Transverse colon (tissue), 4 donors: ENCODE measurements at regions not wholly inside any gene's neighbourhood (a gene's known extent, or its start where the extent isn't known, plus 50 kb on each side); places are given as distances from the start of the nearest gene placed in this dataset.

ENCODE experiments used
- CTCF ChIP-seq, 5 experiments: fragments of 200-600 bp in 3 of 5; fragments of 450-650 bp in 2 of 5; sonication (generic) in 3 of 5; IDR thresholded peaks; 1 replicate in 2 of 5; 2 replicates in 3 of 5; pipeline ENCODE4 v1.5.1; 2016 to 2017; ENCODE audit warnings: antibody characterized with exemption in 5 of 5, inconsistent platforms in 3 of 5, mild to moderate bottlenecking in 2 of 5, moderate library complexity in 1 of 5
- EP300 ChIP-seq: sonication (generic); formaldehyde crosslinking; IDR thresholded peaks from one replicate; pipeline ENCODE4 v1.6.1; 2017; ENCODE audit warnings: antibody characterized with exemption, low read depth
- POLR2AphosphoS5 ChIP-seq, 3 donors: sonication (generic); formaldehyde crosslinking; IDR thresholded peaks; one replicate each; pipeline ENCODE4 v1.6.1; 2016; ENCODE audit warnings: antibody characterized with exemption in 3 of 3

GRCh38 chr14:39766397-39767000 lies 334.3 kb upstream of the FBXO33 start:
- TF ChIP-seq CTCF (IDR thresholded peaks at IDR 0.05) = no peak
- no peak for TF ChIP-seq POLR2AphosphoS5 (IDR thresholded peaks at IDR 0.05)
- TF ChIP-seq EP300 = no peak
